ENCODE measurements at regions not wholly inside any gene's neighbourhood (a gene's known extent, or its start where the extent isn't known, plus 50 kb on each side); places are given as distances from the start of the nearest gene placed in this dataset.

DNA sequence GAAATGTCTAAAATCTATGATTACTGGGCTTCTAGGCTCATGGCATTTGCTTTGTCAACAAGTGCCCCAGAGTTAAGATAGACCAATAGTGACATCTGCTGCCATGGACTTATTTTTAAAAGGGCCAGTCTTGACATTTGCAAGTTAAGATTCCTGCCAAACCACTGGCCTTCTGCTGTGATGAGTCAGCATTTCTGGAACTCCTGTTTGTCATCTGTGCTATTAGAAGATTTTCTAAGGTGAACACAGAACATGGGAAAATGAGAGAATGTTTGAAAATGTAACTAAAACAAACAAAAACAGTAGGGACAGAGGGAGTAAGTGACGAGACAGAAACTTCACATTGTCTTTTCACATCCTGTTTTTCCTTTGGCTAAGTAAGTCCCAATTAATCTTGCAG is 93.7 kb upstream of the WDR75 start:
- TF ChIP-seq POLR2A (IDR thresholded peaks at IDR 0.05): no peak
- TF ChIP-seq, protein P1, sequence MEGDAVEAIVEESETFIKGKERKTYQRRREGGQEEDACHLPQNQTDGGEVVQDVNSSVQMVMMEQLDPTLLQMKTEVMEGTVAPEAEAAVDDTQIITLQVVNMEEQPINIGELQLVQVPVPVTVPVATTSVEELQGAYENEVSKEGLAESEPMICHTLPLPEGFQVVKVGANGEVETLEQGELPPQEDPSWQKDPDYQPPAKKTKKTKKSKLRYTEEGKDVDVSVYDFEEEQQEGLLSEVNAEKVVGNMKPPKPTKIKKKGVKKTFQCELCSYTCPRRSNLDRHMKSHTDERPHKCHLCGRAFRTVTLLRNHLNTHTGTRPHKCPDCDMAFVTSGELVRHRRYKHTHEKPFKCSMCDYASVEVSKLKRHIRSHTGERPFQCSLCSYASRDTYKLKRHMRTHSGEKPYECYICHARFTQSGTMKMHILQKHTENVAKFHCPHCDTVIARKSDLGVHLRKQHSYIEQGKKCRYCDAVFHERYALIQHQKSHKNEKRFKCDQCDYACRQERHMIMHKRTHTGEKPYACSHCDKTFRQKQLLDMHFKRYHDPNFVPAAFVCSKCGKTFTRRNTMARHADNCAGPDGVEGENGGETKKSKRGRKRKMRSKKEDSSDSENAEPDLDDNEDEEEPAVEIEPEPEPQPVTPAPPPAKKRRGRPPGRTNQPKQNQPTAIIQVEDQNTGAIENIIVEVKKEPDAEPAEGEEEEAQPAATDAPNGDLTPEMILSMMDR (IDR thresholded peaks at IDR 0.05): peak in 2 of 4 experiments; percentile 10 to 23
